Sigmoid colon (tissue), 6 donors: ENCODE measurements at regions not wholly inside any gene's neighbourhood (a gene's known extent, or its start where the extent isn't known, plus 50 kb on each side); places are given as distances from the start of the nearest gene placed in this dataset.
"Not testable (repeated sequence)": the region's sequence is repeated elsewhere in the genome, so short reads cannot be mapped to it uniquely, and the experiment has no call there.

ENCODE experiments used
- DNase-seq: peaks from one replicate; pipeline ENCODE4 v3.0.0-alpha.2; 2019
- H3K27ac ChIP-seq, 4 donors: fragments of 200-600 bp; sonication (generic); one replicate each; pipeline ENCODE4 v1.5.1; 2016 to 2019; ENCODE audit warnings: mild to moderate bottlenecking in 1 of 4
- H3K27me3 ChIP-seq, 3 donors: fragments of 200-600 bp; sonication (generic); one replicate each; pipeline ENCODE4 v1.5.1; 2019; ENCODE audit warnings: mild to moderate bottlenecking in 1 of 3
- H3K36me3 ChIP-seq, 4 donors: fragments of 200-600 bp; sonication (generic); one replicate each; pipeline ENCODE4 v1.5.1; 2016 to 2019
- H3K4me1 ChIP-seq, 4 donors: fragments of 200-600 bp; sonication (generic); one replicate each; pipeline ENCODE4 v1.5.1; 2017 to 2019
- H3K4me3 ChIP-seq, 4 donors: fragments of 200-600 bp; sonication (generic); one replicate each; pipeline ENCODE4 v1.5.1; 2017 to 2019; ENCODE audit warnings: mild to moderate bottlenecking in 2 of 4, moderate library complexity in 1 of 4
- H3K9me3 ChIP-seq, 4 donors: fragments of 200-600 bp in 3 of 4; sonication (generic) in 3 of 4; one replicate each; pipeline versions ENCODE4 v1.5.1 to v1.6.1; 2013 to 2019
- EP300 ChIP-seq, 4 donors: sonication (generic); formaldehyde crosslinking; IDR thresholded peaks; one replicate each; pipeline ENCODE4 v1.6.1; 2017; ENCODE audit warnings: antibody characterized with exemption in 4 of 4
- POLR2A ChIP-seq, 2 donors: fragments of 450-650 bp; IDR thresholded peaks; one replicate each; pipeline ENCODE4 v1.6.1; 2016; ENCODE audit warnings: antibody characterized with exemption in 2 of 2, mild to moderate bottlenecking in 2 of 2, moderate library complexity in 2 of 2
- POLR2AphosphoS5 ChIP-seq, 4 donors: sonication (generic); formaldehyde crosslinking; IDR thresholded peaks; one replicate each; pipeline ENCODE4 v1.6.1; 2017; ENCODE audit warnings: antibody characterized with exemption in 4 of 4
- WGBS, 2 donors: extraction: QIAGEN DNeasy Blood & Tissue Kit; methylation state at CpG; one replicate each; pipeline ENCODE4 v1.1.7; 2013; 5-methylcytosine and 5-hydroxymethylcytosine counted together
- intact Hi-C: fragments of 100-400 bp; cut with DNase I; formaldehyde crosslinking; loops from one replicate; pipeline ENCODE4 v1.15.1; 2023
- TF ChIP-seq, protein P1 (sequence below), 4 experiments: fragments of 450-650 bp in 3 of 4; fragments of 200-600 bp in 1 of 4; IDR thresholded peaks; one replicate each; pipeline ENCODE4 v1.5.1; 2016 to 2019; ENCODE audit warnings: antibody characterized with exemption in 4 of 4, mild to moderate bottlenecking in 3 of 4, moderate library complexity in 2 of 4
- donor health status: healthy with polysubstance abuse.
- donor health status: healthy.

DNA sequence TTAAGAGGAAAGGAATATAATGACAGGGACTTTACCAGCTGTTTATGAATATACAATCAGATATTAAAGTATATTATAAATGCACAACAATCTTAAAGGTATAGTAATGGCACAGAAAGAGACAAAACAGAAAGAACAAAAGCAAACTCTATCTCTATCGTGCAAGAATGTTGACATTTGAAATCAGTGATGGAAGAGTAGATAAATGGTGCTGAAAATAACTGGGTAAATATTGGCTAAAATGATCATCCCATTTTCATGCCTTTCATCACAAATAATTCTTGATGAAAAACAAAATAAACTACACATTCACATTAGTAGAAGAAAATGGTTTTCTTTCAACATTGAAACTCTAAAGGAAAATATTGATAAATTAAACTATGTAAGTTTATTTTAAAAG, 495.9 kb downstream of the IRS1 start:
- no peaks in the 10 kb centered on the region for H3K36me3 ChIP-seq
- WGBS, 2 donors: 22 to 44% methylated on average over 1 of the region's 1 CpG
- no peak overlapping the region for H3K27ac ChIP-seq
- H3K27me3 ChIP-seq: no peaks in the 10 kb centered on the region
- H3K4me1 ChIP-seq: peaks cover 0 to 1% (median under 1%) of the 10 kb centered on the region in 4 donors
- no peak overlapping the region for H3K4me3 ChIP-seq
- DNase-seq: no peak
- H3K9me3 ChIP-seq: no peaks in the 10 kb centered on the region
- intact Hi-C loops: no loop called here
- TF ChIP-seq POLR2A (IDR thresholded peaks at IDR 0.05): no peak
- TF ChIP-seq, protein P1, sequence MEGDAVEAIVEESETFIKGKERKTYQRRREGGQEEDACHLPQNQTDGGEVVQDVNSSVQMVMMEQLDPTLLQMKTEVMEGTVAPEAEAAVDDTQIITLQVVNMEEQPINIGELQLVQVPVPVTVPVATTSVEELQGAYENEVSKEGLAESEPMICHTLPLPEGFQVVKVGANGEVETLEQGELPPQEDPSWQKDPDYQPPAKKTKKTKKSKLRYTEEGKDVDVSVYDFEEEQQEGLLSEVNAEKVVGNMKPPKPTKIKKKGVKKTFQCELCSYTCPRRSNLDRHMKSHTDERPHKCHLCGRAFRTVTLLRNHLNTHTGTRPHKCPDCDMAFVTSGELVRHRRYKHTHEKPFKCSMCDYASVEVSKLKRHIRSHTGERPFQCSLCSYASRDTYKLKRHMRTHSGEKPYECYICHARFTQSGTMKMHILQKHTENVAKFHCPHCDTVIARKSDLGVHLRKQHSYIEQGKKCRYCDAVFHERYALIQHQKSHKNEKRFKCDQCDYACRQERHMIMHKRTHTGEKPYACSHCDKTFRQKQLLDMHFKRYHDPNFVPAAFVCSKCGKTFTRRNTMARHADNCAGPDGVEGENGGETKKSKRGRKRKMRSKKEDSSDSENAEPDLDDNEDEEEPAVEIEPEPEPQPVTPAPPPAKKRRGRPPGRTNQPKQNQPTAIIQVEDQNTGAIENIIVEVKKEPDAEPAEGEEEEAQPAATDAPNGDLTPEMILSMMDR (IDR thresholded peaks at IDR 0.05): no peak
- no peak for TF ChIP-seq POLR2AphosphoS5 (IDR thresholded peaks at IDR 0.05)
- no peak for TF ChIP-seq EP300 (IDR thresholded peaks at IDR 0.05)

DNA sequence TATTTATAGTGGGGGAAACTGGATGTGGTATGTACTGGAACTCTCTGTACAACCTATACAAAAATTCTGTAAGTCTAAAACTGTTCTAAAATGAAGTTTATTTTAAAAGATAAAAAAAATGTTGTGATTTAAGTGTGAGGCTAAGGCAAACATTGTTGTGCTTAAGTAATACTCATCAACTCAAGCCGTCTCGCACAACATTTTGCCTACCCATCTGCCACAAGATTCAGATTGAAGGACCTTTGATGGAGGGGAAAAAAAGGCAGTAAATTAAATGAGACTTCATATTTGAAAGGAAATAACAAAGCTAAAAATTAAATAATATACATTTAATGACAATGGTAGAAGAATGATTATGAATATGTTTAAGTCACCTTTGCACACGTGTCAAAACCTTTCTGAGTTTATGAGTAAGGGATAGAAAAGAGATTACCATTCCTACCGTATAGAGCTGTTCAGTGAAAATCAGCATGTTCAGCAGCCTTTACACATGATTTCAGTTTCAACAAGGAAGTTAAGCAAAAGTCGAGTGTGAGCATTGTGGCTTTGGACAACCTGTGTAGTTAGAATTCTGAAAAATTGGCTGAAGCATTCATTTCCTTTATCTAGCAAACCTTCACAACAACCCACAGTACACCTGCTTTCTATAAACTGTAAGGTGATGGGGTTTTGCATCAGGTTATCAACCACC, 499.3 kb downstream of the IRS1 start:
- intact Hi-C loops: no loop called here
- no peak overlapping the region for H3K4me3 ChIP-seq
- DNase-seq: no peak
- H3K27ac ChIP-seq: no peak overlapping the region
- H3K27me3 ChIP-seq: no peaks in the 10 kb centered on the region
- H3K9me3 ChIP-seq: no peaks in the 10 kb centered on the region
- H3K4me1 ChIP-seq: no peaks in the 10 kb centered on the region
- 79 to 84% methylated on average over 5 of the region's 5 CpGs for WGBS, 2 donors
- no peak for TF ChIP-seq POLR2A (IDR thresholded peaks at IDR 0.05)
- TF ChIP-seq, protein P1 (IDR thresholded peaks at IDR 0.05): no peak
- TF ChIP-seq EP300 (IDR thresholded peaks at IDR 0.05): no peak
- no peaks in the 10 kb centered on the region for H3K36me3 ChIP-seq

DNA sequence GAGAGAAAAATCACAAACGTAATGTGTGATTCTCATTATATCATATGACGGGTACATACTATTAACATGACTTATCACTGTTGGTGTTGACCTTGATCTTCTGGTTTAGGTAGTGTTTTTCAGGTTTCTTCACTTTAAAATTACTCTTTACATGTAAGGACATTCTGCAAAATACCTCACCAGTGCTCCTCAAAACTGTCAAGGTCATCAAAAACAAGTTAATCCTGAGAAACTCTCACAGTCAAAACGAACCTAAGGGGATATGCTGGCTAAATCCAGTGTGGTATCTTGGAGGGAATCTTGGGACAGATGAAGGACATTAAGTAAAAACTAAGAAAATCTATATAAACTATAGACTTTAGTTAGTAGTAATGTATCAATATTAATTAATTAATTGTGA, 499.8 kb downstream of the IRS1 start:
- no peak overlapping the region for H3K27ac ChIP-seq
- 48 to 75% methylated on average over 3 of the region's 3 CpGs for WGBS, 2 donors
- H3K36me3 ChIP-seq: no peaks in the 10 kb centered on the region
- no peaks in the 10 kb centered on the region for H3K27me3 ChIP-seq
- H3K4me1 ChIP-seq: no peaks in the 10 kb centered on the region
- intact Hi-C loops: loop anchor here (1.0 kb wide), 1 partner anchor 9 kb away; no protein-coding TSS in a partner anchor
- DNase-seq: no peak
- TF ChIP-seq POLR2A (IDR thresholded peaks at IDR 0.05): no peak
- TF ChIP-seq EP300 (IDR thresholded peaks at IDR 0.05): no peak
- TF ChIP-seq, protein P1 (IDR thresholded peaks at IDR 0.05): no peak
- TF ChIP-seq POLR2AphosphoS5 (IDR thresholded peaks at IDR 0.05): no peak
- no peak overlapping the region for H3K4me3 ChIP-seq
- no peaks in the 10 kb centered on the region for H3K9me3 ChIP-seq

DNA sequence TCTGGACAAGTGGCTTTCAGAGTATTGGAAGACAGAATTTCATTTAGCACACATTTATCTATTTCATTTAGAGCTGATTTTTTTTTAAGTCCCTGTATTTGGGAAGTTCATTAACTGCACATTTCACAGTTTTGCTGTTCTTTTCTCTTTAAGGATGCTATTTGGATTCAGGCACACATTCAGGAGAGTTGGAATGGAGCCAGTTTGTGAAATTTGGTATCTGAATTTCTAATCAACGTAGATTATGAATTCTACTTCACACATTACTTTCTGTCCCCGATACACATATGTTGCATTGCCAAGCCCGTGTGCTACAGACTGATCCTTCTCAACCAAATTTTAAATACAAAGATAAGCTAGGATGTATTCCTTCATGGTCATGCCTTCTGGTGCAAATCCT, 503.9 kb downstream of the IRS1 start:
- no peak overlapping the region for H3K27ac ChIP-seq
- no peak overlapping the region for H3K4me3 ChIP-seq
- H3K9me3 ChIP-seq: peaks cover 0 to 8% (median 0%) of the 10 kb centered on the region in 4 donors
- H3K4me1 ChIP-seq: no peaks in the 10 kb centered on the region
- TF ChIP-seq, protein P1 (IDR thresholded peaks at IDR 0.05): no peak
- no peak for TF ChIP-seq EP300 (IDR thresholded peaks at IDR 0.05)
- no peak for TF ChIP-seq POLR2AphosphoS5 (IDR thresholded peaks at IDR 0.05)
- no peak for TF ChIP-seq POLR2A (IDR thresholded peaks at IDR 0.05)
- intact Hi-C loops: no loop called here
- no peaks in the 10 kb centered on the region for H3K36me3 ChIP-seq
- 85 to 90% methylated on average over 3 of the region's 3 CpGs for WGBS, 2 donors
- H3K27me3 ChIP-seq: no peaks in the 10 kb centered on the region
- no peak for DNase-seq

DNA sequence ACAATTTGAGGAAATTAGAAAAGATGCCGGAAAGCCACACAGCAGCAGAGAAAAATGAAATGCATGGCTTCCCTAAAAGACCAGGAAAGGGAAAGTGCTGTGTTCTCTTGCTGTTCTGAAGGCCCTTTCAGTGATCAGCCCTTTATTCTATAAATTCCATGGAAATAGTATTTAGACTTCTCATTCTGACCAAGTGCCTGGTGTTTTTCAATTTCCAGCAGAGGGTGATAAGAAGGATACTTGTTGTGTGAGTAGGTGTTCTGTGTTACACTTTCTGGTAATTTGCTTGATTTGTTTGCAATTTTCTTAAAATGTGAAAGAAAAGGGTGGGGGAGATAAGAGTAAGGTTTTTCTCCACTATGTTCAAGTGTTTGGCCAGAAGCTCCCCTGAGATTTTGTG, 504.5 kb downstream of the IRS1 start:
- no peaks in the 10 kb centered on the region for H3K36me3 ChIP-seq
- H3K4me1 ChIP-seq: no peaks in the 10 kb centered on the region
- intact Hi-C loops: no loop called here
- DNase-seq: no peak
- H3K27me3 ChIP-seq: no peaks in the 10 kb centered on the region
- no peak overlapping the region for H3K27ac ChIP-seq
- H3K4me3 ChIP-seq: no peak overlapping the region
- WGBS, 2 donors: 0 to 35% methylated on average over 1 of the region's 1 CpG
- H3K9me3 ChIP-seq: peaks cover 0 to 8% (median 0%) of the 10 kb centered on the region in 4 donors
- TF ChIP-seq EP300 (IDR thresholded peaks at IDR 0.05): no peak
- TF ChIP-seq POLR2A (IDR thresholded peaks at IDR 0.05): no peak
- no peak for TF ChIP-seq POLR2AphosphoS5 (IDR thresholded peaks at IDR 0.05)
- TF ChIP-seq, protein P1 (IDR thresholded peaks at IDR 0.05): no peak

DNA sequence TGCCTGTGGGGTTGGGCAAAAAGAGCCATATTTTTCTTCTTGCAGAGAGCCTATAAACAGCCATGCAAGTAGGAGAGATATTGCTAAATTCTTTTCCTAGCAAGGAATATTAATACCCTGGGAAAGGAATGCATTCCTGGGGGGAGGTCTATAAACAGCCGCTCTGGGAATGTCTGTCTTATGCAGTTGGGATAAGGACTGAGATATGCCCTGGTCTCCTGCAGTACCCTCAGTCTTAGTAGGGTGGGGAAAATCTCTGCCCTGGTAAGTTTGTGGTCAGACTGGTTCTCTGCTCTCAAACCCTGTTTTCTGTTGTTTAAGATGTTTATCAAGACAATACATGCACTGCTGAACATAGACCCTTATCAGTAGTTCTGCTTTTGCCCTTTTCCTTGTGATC, 508.3 kb downstream of the IRS1 start:
- H3K9me3 ChIP-seq, H3K27ac ChIP-seq, DNase-seq, H3K4me3 ChIP-seq, H3K36me3 ChIP-seq, H3K27me3 ChIP-seq, intact Hi-C loops, H3K4me1 ChIP-seq: not testable (repeated sequence)
- WGBS, 2 donors: 90 to 98% methylated on average over 1 of the region's 1 CpG
